GM21737 (cell line): ENCODE measurements at regions not wholly inside any gene's neighbourhood (a gene's known extent, or its start where the extent isn't known, plus 50 kb on each side); places are given as distances from the start of the nearest gene placed in this dataset.
"Not testable (repeated sequence)": the region's sequence is repeated elsewhere in the genome, so short reads cannot be mapped to it uniquely, and the experiment has no call there.

Experiments used
- ATAC-seq: cut with Tn5 transposase; IDR thresholded peaks from one replicate; pipeline ENCODE4 v1.9.1; 2021; ENCODE audit warnings: mild to moderate bottlenecking, moderate library complexity; ENCODE audit not compliant: unreplicated experiment

GRCh38 chr2:160583813-160584537 lies 90.4 kb upstream of the RBMS1 start:
- ATAC-seq, result no peak

GRCh38 chr2:160584972-160585494 lies 91.4 kb upstream of the RBMS1 start:
- ATAC-seq, result no peak

- no peak for ATAC-seq
These were observed 97.1 kb upstream of the RBMS1 start for GRCh38 chr2:160590664-160591063.

DNA sequence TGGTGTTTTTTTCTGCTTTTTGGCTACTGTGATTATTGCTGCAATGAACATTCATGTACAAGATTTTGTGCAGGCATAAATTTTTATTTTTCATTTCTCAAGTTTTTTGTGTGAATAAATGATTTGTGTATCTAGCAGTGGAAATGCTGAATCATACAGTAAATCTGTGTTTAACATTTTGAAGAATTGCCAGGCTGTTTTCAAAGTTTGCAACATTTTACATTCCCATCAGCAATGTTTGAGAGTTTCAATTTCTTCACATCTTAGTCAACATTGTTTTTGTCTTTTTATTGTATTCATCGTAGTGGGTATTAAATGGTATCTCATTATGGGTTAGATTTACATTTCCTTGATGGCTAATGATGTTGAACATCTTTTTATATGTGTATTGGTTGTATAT lies 98.8 kb upstream of the RBMS1 start:
- no peak for ATAC-seq

- no peak for ATAC-seq
These were observed 99.4 kb upstream of the RBMS1 start for GRCh38 chr2:160592993-160593392.

DNA sequence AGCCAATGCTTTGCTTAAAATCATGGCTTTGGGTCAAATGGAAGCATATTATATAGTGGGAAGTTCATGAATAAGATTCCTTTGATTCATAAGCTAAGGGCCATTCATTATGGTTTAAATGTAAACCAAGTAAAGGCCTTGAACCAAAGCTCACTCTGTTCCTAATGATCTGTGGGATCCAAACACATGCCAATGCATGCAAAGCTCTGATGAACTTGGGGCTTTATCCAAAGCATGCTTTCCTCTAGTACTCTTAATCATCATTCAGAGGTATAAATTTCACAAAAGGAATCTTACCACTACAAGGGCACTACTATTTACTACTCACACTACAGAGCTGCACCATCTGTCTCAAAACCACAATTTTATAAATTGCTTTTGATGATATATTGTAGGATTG lies 102.8 kb upstream of the RBMS1 start:
- no peak for ATAC-seq

GRCh38 chr2:160600437-160600836 lies 106.8 kb upstream of the RBMS1 start:
- not testable (repeated sequence) for ATAC-seq

GRCh38 chr2:160602073-160602472 lies 108.5 kb upstream of the RBMS1 start:
- ATAC-seq, result no peak

DNA sequence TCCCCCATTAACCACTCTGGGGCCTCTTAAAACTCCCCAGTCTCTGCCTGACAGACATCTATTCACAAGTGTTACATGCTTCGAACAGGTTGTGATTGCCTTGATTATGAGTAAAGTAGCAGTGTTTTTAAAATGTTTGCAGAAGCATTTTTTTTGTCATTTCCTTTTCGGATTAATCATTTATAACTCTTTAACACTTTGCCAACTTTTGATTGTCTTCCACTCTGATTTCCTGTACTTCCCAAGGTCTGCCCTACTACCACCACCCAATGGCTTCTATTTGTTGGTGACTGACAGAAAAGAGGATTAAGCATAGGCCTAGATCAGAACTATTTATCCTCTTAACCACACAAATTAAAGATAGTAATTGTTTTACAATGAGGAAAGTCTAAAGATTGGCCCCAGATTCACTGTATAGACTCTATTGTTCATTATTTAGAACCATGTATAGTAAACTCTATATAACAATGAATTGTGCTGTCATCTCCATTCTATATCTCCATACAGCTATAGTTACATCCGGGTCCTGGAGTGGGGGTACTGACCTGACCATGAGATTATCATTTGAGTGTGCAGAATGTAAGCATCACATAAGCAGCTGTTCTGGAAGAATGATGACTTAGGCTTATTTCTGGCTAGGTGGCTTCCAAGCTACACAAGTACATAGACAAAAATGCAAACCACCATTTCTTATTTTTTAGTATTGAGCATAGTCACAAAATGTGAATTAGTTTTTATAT lies 110.3 kb upstream of the RBMS1 start:
- ATAC-seq, result no peak

GRCh38 chr2:160606341-160606740 lies 112.7 kb upstream of the RBMS1 start:
- no peak for ATAC-seq

- ATAC-seq, result no peak
These were observed 115.0 kb upstream of the RBMS1 start for GRCh38 chr2:160608599-160608998.

- no peak for ATAC-seq
These were observed 115.7 kb upstream of the RBMS1 start for GRCh38 chr2:160609346-160609745.

- no peak for ATAC-seq
These were observed 116.4 kb upstream of the RBMS1 start for GRCh38 chr2:160610041-160610440.

DNA sequence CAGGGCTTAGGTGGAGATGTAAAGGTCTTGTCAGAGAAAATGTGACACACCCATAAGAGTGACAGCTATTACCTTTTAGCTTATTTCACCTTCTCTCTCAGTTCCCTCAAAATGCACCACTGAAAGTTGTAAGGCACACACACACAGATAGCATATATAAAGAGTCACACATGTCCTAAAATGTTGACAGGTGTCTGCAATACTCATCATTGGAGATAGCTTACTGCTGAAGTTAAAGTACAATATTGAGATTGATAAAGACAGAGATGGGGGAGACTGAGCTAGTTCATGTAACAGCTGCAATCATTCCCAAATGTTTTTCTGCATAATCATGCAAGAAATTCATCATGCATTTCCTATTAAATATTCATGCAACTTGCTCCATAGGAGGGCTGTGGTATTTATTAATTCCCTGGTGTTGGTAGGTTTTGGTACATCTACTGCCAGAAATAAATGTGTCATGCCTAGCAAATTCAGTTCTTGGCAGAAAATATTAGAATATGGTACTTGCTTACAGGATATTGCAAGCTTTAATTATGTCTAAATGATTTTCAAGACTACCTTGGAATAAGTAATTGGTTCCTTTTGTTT lies 118.8 kb upstream of the RBMS1 start:
- no peak for ATAC-seq

- ATAC-seq, result no peak
These were observed 120.0 kb upstream of the RBMS1 start for GRCh38 chr2:160613466-160614153.

GRCh38 chr2:160614391-160614790 lies 120.8 kb upstream of the RBMS1 start:
- no peak for ATAC-seq

- ATAC-seq, result no peak
These were observed 122.1 kb upstream of the RBMS1 start for GRCh38 chr2:160615706-160616105.

DNA sequence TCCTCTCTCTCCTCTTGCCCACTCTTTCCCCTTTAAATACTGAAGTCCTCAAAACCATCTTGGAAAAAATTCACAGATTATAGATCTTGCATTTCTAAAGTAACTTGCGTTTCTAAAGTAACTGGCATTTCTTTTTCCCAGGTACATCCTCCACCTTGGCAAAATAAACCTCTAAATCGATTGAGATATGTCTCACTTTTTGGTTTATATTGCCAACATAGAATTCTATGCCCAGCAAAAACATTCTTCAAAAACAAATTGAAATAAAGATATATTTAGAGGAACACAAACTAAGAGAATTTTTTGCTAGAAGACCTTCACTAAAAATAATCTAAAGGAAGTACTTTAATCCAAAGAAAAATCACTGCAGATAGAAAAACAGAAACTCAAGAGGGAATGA lies 122.5 kb upstream of the RBMS1 start:
- no peak for ATAC-seq

DNA sequence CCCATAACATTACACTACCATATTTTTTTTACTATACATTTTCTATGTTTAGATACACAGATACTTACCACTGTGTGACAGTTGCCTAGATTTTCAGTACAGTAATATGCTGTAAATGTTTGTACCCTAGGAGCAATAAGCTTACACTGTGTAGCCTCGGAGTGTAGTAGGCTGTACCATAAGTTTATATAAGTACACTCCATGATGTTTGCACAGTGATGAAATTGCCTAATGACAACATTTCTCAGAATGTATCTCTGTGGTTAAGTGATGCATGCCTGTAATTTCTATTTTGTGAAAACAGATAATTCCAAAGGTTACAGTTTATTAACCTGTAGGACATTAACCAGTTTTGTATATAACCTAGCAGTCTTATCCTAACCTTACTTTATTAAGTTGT lies 128.1 kb upstream of the RBMS1 start:
- ATAC-seq, result no peak

DNA sequence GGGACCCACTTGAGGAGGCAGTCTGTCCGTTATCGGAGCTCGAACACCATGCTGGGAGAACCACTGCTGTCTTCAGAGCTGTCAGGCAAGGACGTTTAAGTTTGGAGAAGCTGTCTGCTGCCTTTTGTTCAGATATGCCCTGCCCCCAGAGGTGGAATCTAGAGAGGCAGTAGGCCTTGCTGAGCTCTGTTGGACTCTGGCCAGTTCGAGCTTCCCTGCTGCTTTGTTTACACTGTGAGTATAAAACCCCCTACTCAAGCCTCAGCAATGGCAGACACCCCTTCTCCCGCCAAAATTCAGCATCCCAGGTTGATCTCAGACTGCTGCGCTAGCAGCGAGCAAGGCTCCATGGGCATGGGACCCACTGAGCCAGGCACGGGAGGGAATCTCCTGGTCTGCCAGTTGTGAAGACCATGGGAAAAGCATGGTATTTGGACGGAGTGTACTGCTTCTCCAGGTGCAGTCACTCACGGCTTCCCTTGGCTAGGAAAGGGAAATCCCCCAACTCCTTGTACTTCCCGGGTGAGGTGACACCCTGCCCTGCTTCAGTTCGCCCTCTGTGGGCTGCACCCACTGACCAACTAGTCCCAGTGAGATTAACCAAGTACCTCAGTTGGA lies 134.5 kb upstream of the RBMS1 start:
- not testable (repeated sequence) for ATAC-seq

DNA sequence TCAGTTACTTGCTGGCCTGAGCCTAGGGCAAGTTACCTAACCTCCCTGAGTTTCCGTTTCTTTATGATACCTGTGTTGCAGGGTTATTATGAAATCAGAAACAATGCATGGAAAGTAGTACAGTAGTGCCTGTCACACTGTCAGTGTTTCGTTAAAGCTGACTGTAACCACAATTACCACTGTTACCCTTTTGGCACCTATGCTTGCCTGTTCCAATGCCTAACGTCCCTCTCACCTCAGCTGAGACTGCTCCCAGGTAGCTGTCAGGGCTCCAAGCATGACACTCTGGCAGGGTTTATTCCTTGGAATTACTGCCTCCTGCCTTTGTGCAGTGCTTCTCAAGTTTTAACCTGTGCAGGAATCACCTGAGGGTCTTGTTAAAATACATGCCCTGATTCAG lies 135.2 kb upstream of the RBMS1 start:
- no peak for ATAC-seq
